ENCODE measurements at regions not wholly inside any gene's neighbourhood (a gene's known extent, or its start where the extent isn't known, plus 50 kb on each side); places are given as distances from the start of the nearest gene placed in this dataset.

DNA sequence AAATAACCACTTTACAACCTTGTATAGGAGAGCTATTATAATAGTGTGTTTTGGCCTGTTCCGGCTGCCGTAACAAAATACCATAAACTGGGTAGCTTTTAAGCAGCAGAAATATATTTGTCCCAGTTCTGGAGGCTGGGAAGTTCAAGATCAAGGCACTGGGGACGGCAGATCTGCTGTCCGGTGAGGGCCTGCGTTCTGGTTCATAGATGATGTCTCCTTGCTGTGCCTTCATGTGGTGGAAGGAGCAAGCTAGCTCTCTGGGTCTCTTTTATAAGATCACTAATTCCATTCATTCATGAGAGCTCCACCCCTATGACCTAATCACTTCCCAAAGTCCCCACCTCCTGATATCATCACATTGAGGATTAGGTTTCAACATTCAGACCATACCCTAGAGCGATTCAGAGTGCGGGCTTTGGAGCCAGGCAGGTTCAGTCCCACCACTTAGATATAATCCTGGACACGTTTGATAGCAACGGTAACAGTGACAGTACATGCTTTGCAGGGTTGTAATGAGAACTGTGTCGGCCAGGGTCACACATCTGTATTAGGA lies 76.2 kb upstream of the ZFHX3 start:
- no peak for TF ChIP-seq POLR2A (IDR thresholded peaks at IDR 0.05; ENCODE audit: low read depth, low read length)
- TF ChIP-seq CTCF (IDR thresholded peaks at IDR 0.05 in 2 of 3, conservative IDR thresholded peaks at IDR 0.05 in 1 of 3; ENCODE audit: control insufficient read depth in 2 of 3, extremely low read depth in 1 of 3, insufficient read depth in 1 of 3, low read depth in 3 of 3, low read length in 3 of 3) = no peak
- TF ChIP-seq HDAC2 (IDR thresholded peaks at IDR 0.05) = no peak
- TF ChIP-seq IKZF1 (conservative IDR thresholded peaks at IDR 0.05) = no peak
- TF ChIP-seq, protein P1, sequence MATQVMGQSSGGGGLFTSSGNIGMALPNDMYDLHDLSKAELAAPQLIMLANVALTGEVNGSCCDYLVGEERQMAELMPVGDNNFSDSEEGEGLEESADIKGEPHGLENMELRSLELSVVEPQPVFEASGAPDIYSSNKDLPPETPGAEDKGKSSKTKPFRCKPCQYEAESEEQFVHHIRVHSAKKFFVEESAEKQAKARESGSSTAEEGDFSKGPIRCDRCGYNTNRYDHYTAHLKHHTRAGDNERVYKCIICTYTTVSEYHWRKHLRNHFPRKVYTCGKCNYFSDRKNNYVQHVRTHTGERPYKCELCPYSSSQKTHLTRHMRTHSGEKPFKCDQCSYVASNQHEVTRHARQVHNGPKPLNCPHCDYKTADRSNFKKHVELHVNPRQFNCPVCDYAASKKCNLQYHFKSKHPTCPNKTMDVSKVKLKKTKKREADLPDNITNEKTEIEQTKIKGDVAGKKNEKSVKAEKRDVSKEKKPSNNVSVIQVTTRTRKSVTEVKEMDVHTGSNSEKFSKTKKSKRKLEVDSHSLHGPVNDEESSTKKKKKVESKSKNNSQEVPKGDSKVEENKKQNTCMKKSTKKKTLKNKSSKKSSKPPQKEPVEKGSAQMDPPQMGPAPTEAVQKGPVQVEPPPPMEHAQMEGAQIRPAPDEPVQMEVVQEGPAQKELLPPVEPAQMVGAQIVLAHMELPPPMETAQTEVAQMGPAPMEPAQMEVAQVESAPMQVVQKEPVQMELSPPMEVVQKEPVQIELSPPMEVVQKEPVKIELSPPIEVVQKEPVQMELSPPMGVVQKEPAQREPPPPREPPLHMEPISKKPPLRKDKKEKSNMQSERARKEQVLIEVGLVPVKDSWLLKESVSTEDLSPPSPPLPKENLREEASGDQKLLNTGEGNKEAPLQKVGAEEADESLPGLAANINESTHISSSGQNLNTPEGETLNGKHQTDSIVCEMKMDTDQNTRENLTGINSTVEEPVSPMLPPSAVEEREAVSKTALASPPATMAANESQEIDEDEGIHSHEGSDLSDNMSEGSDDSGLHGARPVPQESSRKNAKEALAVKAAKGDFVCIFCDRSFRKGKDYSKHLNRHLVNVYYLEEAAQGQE (IDR thresholded peaks at IDR 0.05; ENCODE audit: low read depth, low read length) = no peak
- TF ChIP-seq, protein P2, sequence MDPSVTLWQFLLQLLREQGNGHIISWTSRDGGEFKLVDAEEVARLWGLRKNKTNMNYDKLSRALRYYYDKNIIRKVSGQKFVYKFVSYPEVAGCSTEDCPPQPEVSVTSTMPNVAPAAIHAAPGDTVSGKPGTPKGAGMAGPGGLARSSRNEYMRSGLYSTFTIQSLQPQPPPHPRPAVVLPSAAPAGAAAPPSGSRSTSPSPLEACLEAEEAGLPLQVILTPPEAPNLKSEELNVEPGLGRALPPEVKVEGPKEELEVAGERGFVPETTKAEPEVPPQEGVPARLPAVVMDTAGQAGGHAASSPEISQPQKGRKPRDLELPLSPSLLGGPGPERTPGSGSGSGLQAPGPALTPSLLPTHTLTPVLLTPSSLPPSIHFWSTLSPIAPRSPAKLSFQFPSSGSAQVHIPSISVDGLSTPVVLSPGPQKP (IDR thresholded peaks at IDR 0.05; ENCODE audit: low read depth, low read length) = no peak
- TF ChIP-seq ZNF274 (IDR thresholded peaks at IDR 0.05; ENCODE audit: insufficient read depth, insufficient read length) = no peak
- TF ChIP-seq NFIC (IDR thresholded peaks at IDR 0.05; ENCODE audit: low read depth, low read length) = no peak
- no peak for TF ChIP-seq TBL1XR1 (IDR thresholded peaks at IDR 0.05; ENCODE audit: low read depth, low read length)
- TF ChIP-seq POLR2AphosphoS5 (IDR thresholded peaks at IDR 0.05; ENCODE audit: low read length) = no peak
- no peak for TF ChIP-seq SREBF2 (IDR thresholded peaks at IDR 0.05; ENCODE audit: low read length)
- no peak for TF ChIP-seq CEBPB (IDR thresholded peaks at IDR 0.05; ENCODE audit: borderline replicate concordance in 1 of 2, low read depth in 2 of 2, low read length in 2 of 2)
- TF ChIP-seq BRCA1 (IDR thresholded peaks at IDR 0.05; ENCODE audit: low read depth, low read length) = no peak
